Suprapubic skin (tissue), 4 donors: ENCODE measurements at regions not wholly inside any gene's neighbourhood (a gene's known extent, or its start where the extent isn't known, plus 50 kb on each side); places are given as distances from the start of the nearest gene placed in this dataset.

Experiments used
- DNase-seq, 2 donors: peaks; one replicate each; pipeline ENCODE4 v3.0.0-alpha.2; 2019; ENCODE audit warnings: low spot score in 2 of 2
- H3K27ac ChIP-seq: fragments of 200-600 bp; sonication (generic); one replicate; pipeline ENCODE4 v1.5.1; 2019
- H3K27me3 ChIP-seq: fragments of 200-600 bp; sonication (generic); one replicate; pipeline ENCODE4 v1.5.1; 2019
- H3K36me3 ChIP-seq: fragments of 200-600 bp; sonication (generic); one replicate; pipeline ENCODE4 v1.5.1; 2019
- H3K4me1 ChIP-seq: fragments of 200-600 bp; sonication (generic); one replicate; pipeline ENCODE4 v1.5.1; 2019
- H3K4me3 ChIP-seq: fragments of 200-600 bp; sonication (generic); one replicate; pipeline ENCODE4 v1.5.1; 2019; ENCODE audit warnings: mild to moderate bottlenecking
- H3K9me3 ChIP-seq: fragments of 200-600 bp; sonication (generic); one replicate; pipeline ENCODE4 v1.5.1; 2019
- CTCF ChIP-seq, 2 donors: fragments of 200-600 bp in 1 of 2; fragments of 450-650 bp in 1 of 2; sonication (generic) in 1 of 2; IDR thresholded peaks; one replicate each; pipeline ENCODE4 v1.5.1; 2016 to 2019; ENCODE audit warnings: antibody characterized with exemption in 2 of 2, mild to moderate bottlenecking in 1 of 2, moderate library complexity in 1 of 2
- EP300 ChIP-seq: sonication (generic); formaldehyde crosslinking; IDR thresholded peaks from one replicate; pipeline ENCODE4 v1.6.1; 2017; ENCODE audit warnings: antibody characterized with exemption
- POLR2A ChIP-seq, 2 donors: fragments of 450-650 bp; IDR thresholded peaks; one replicate each; pipeline ENCODE4 v1.6.1; 2017; ENCODE audit warnings: antibody characterized with exemption in 2 of 2, mild to moderate bottlenecking in 2 of 2, moderate library complexity in 2 of 2
- POLR2AphosphoS5 ChIP-seq, 3 donors: sonication (generic); formaldehyde crosslinking; IDR thresholded peaks; one replicate each; pipeline ENCODE4 v1.6.1; 2017; ENCODE audit warnings: antibody characterized with exemption in 3 of 3
- WGBS: methylation state at CpG from one replicate; pipeline ENCODE4 v1.1.5; 2018; 5-methylcytosine and 5-hydroxymethylcytosine counted together

GRCh38 chr3:104687362-104687761, 679.3 kb upstream of the ALCAM start:
- H3K27me3 ChIP-seq: no peaks in the 10 kb centered on the region
- H3K36me3 ChIP-seq: no peaks in the 10 kb centered on the region
- 92% methylated on average over 9 of the region's 11 CpGs for WGBS
- no peak for DNase-seq
- no peak overlapping the region for H3K27ac ChIP-seq
- no peaks in the 10 kb centered on the region for H3K4me1 ChIP-seq
- H3K9me3 ChIP-seq: no peaks in the 10 kb centered on the region
- no peak overlapping the region for H3K4me3 ChIP-seq
- no peak for TF ChIP-seq POLR2A (IDR thresholded peaks at IDR 0.05)
- TF ChIP-seq POLR2AphosphoS5 (IDR thresholded peaks at IDR 0.05): no peak
- no peak for TF ChIP-seq EP300
- no peak for TF ChIP-seq CTCF (IDR thresholded peaks at IDR 0.05)

- DNase-seq: no peak
- no peak overlapping the region for H3K27ac ChIP-seq
- no peaks in the 10 kb centered on the region for H3K36me3 ChIP-seq
- no peaks in the 10 kb centered on the region for H3K27me3 ChIP-seq
- no peaks in the 10 kb centered on the region for H3K9me3 ChIP-seq
- H3K4me1 ChIP-seq: no peaks in the 10 kb centered on the region
- 60% methylated on average over 1 of the region's 8 CpGs for WGBS
- H3K4me3 ChIP-seq: no peak overlapping the region
- TF ChIP-seq EP300 (no peak), POLR2AphosphoS5 (IDR thresholded peaks at IDR 0.05) (no peak), POLR2A (IDR thresholded peaks at IDR 0.05) (no peak), CTCF (IDR thresholded peaks at IDR 0.05) (no peak)
Measured at GRCh38 chr3:104696470-104696869, 670.2 kb upstream of the ALCAM start.

- no peaks in the 10 kb centered on the region for H3K27me3 ChIP-seq
- no peaks in the 10 kb centered on the region for H3K36me3 ChIP-seq
- H3K4me3 ChIP-seq: no peak overlapping the region
- no peak overlapping the region for H3K27ac ChIP-seq
- no peak for DNase-seq
- H3K9me3 ChIP-seq: no peaks in the 10 kb centered on the region
- TF ChIP-seq POLR2A (IDR thresholded peaks at IDR 0.05) (no peak), EP300 (no peak), POLR2AphosphoS5 (IDR thresholded peaks at IDR 0.05) (no peak), CTCF (IDR thresholded peaks at IDR 0.05) (no peak)
- WGBS: 78% methylated on average over 6 of the region's 6 CpGs
- H3K4me1 ChIP-seq: no peaks in the 10 kb centered on the region
Measured at GRCh38 chr3:104711406-104711805, 655.3 kb upstream of the ALCAM start.

DNA sequence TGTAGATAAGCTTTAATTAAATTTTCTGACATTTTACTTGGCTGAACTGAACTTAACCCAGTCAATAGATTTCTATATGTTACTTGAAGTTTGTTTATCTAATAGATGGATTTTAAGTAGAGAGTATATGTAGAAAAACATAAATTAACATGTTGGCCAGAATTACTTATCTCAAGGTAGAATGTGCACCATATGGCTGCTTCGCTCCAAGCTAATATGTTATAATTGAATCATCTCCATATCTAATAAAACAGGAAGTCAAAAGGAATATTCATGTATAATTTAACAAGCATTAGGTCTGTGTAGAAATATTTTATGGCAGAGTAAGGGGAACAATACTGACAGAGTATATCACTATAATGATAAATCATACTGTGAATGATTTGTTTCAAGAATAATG, 650.7 kb upstream of the ALCAM start:
- DNase-seq: no peak
- WGBS: 93% methylated on average over 1 of the region's 1 CpG
- Histone ChIP-seq H3K27me3 (no peaks in the 10 kb centered on the region), H3K36me3 (no peaks in the 10 kb centered on the region), H3K9me3 (no peaks in the 10 kb centered on the region), H3K4me1 (no peaks in the 10 kb centered on the region), H3K4me3 (no peak overlapping the region), H3K27ac (no peak overlapping the region)
- TF ChIP-seq EP300 (no peak), POLR2AphosphoS5 (IDR thresholded peaks at IDR 0.05) (no peak), POLR2A (IDR thresholded peaks at IDR 0.05) (no peak), CTCF (IDR thresholded peaks at IDR 0.05) (no peak)

DNA sequence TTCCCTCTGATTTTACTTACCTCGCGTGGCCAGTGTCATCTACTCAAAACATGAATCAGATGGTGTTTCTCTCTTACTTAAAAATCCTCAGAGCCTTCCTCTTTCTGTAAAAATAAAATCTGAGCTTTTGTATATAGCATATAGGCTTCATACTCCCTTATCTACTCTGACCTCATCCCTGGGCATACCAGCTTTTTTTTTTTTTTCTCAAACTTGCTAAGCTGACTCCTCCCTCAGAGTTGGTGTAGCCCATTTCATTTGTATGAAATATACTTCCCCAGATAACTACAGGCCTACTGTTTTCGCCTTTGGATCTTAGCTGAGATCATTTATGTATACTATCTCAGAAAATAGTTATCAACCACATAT, 648.9 kb upstream of the ALCAM start:
- Histone ChIP-seq H3K4me3 (no peak overlapping the region), H3K27ac (no peak overlapping the region), H3K27me3 (no peaks in the 10 kb centered on the region), H3K4me1 (no peaks in the 10 kb centered on the region), H3K9me3 (no peaks in the 10 kb centered on the region), H3K36me3 (no peaks in the 10 kb centered on the region)
- no peak for DNase-seq
- 92% methylated on average over 3 of the region's 3 CpGs for WGBS
- TF ChIP-seq EP300: no peak
- no peak for TF ChIP-seq POLR2AphosphoS5 (IDR thresholded peaks at IDR 0.05)
- no peak for TF ChIP-seq CTCF (IDR thresholded peaks at IDR 0.05)
- TF ChIP-seq POLR2A (IDR thresholded peaks at IDR 0.05): no peak
